ENCODE measurements at regions not wholly inside any gene's neighbourhood (a gene's known extent, or its start where the extent isn't known, plus 50 kb on each side); places are given as distances from the start of the nearest gene placed in this dataset.

GRCh38 chr15:47395076-47395475 lies 322.2 kb upstream of the SEMA6D start:
- TF ChIP-seq POLR2A (IDR thresholded peaks at IDR 0.05), result no peak
- no peak for TF ChIP-seq CTCF (IDR thresholded peaks at IDR 0.05)

All from esophagus squamous epithelium (tissue), 4 donors.